ENCODE measurements at regions not wholly inside any gene's neighbourhood (a gene's known extent, or its start where the extent isn't known, plus 50 kb on each side); places are given as distances from the start of the nearest gene placed in this dataset.

DNA sequence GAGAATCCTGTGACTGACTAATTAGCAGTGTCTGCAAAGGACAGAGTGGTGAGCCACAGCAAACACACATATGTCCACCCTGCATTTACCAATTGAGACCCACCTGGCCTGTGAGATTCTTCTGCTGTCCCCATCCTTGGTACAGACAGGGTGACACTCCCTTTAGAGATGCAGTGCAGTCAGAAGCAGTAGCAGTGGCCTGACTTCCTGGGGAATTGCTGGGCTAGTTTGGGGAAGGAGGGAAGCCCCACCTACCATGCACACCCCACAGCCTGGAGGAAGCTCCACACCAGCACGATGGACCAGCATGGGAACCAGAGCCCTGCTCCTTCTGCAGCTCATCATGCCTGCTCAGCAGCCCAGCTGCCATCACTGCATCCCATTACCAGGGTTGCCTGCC lies 924.9 kb upstream of the ZNF722 start:
- in situ Hi-C loops (cut with MboI) (no loop called here), intact Hi-C loops (cut with micrococcal nuclease) (no loop called here)
- WGBS (ENCODE audit: insufficient coverage, low coverage, missing lambda C conversion rate) = 9% methylated on average over 1 of the region's 1 CpG
- Histone ChIP-seq H2AFZ (ENCODE audit: low read depth, low read length) (no peak overlapping the region), H3K36me3 (ENCODE audit: control insufficient read depth, insufficient read depth, low read length) (no peaks in the 10 kb centered on the region), H3K9me3 (replicated peaks; ENCODE audit: control insufficient read depth, insufficient read depth, low read depth, low read length) (no peaks in the 10 kb centered on the region; the same call in 1 of the 2 replicates), H3K4me2 (ENCODE audit: insufficient read depth, low read length) (no peak overlapping the region), H4K20me1 (replicated peaks; ENCODE audit: control insufficient read depth, insufficient read depth, low read length) (no peaks in the 10 kb centered on the region), H3K9ac (ENCODE audit: insufficient read depth in 1 of 2, low read depth in 2 of 2, low read length in 2 of 2) (no peak overlapping the region), H3K4me3 (no peak overlapping the region), H3K79me2 (ENCODE audit: control insufficient read depth, insufficient read depth, low read length) (no peaks in the 10 kb centered on the region), H3K27me3 (ENCODE audit: control insufficient read depth in 2 of 2, insufficient read depth in 2 of 2, low read length in 2 of 2) (no peaks in the 10 kb centered on the region), H3K4me1 (replicated peaks in 1 of 2; ENCODE audit: control insufficient read depth in 2 of 2, insufficient read depth in 2 of 2, low read length in 2 of 2) (no peaks in the 10 kb centered on the region), H3K27ac (ENCODE audit: extremely low read depth, low read depth, low read length) (no peak overlapping the region), H3K9me1 (ENCODE audit: control insufficient read depth, insufficient read depth, low read length) (no peaks in the 10 kb centered on the region)
- ChIA-PET CTCF (ENCODE audit: low intra/inter-chr PET ratio) (no interaction called here), POLR2A (no interaction called here)
- ATAC-seq (no peak), DNase-seq (ENCODE audit: extremely low read depth in 1 of 4, low spot score in 3 of 4) (no peak), FAIRE-seq (no peak)
- no peak for TF ChIP-seq RBM17 (IDR thresholded peaks at IDR 0.05; ENCODE audit: borderline replicate concordance, low read depth, low read length)
- TF ChIP-seq FOS (IDR thresholded peaks at IDR 0.05; ENCODE audit: extremely low read depth, insufficient read length) = no peak
- no peak for TF ChIP-seq MIER1 (IDR thresholded peaks at IDR 0.05; ENCODE audit: low read depth)
- TF ChIP-seq ZNF133 (CRISPR knock-in tag; IDR thresholded peaks at IDR 0.05) = no peak
- TF ChIP-seq PCBP1 (IDR thresholded peaks at IDR 0.05; ENCODE audit: low read depth, low read length, poor library complexity, severe bottlenecking) = no peak
- TF ChIP-seq TFAM (CRISPR knock-in tag; conservative IDR thresholded peaks at IDR 0.05) = no peak
- TF ChIP-seq CHD1 (IDR thresholded peaks at IDR 0.05; ENCODE audit: low read length) = no peak
- no peak for TF ChIP-seq MAFF (IDR thresholded peaks at IDR 0.05; ENCODE audit: low read length)
- no peak for TF ChIP-seq ELF1 (tag; IDR thresholded peaks at IDR 0.05)
- TF ChIP-seq SRSF9 (IDR thresholded peaks at IDR 0.05; ENCODE audit: borderline replicate concordance, low read depth, low read length) = no peak
- no peak for TF ChIP-seq FOXO4 (CRISPR knock-in tag; IDR thresholded peaks at IDR 0.05)
- TF ChIP-seq, protein P1, sequence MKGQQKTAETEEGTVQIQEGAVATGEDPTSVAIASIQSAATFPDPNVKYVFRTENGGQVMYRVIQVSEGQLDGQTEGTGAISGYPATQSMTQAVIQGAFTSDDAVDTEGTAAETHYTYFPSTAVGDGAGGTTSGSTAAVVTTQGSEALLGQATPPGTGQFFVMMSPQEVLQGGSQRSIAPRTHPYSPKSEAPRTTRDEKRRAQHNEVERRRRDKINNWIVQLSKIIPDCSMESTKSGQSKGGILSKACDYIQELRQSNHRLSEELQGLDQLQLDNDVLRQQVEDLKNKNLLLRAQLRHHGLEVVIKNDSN (CRISPR knock-in tag; IDR thresholded peaks at IDR 0.05) = no peak
- TF ChIP-seq CBFB (CRISPR knock-in tag; IDR thresholded peaks at IDR 0.05) = no peak
- no peak for TF ChIP-seq SRSF1 (IDR thresholded peaks at IDR 0.05; ENCODE audit: low read depth, low read length)
- TF ChIP-seq, protein P2, sequence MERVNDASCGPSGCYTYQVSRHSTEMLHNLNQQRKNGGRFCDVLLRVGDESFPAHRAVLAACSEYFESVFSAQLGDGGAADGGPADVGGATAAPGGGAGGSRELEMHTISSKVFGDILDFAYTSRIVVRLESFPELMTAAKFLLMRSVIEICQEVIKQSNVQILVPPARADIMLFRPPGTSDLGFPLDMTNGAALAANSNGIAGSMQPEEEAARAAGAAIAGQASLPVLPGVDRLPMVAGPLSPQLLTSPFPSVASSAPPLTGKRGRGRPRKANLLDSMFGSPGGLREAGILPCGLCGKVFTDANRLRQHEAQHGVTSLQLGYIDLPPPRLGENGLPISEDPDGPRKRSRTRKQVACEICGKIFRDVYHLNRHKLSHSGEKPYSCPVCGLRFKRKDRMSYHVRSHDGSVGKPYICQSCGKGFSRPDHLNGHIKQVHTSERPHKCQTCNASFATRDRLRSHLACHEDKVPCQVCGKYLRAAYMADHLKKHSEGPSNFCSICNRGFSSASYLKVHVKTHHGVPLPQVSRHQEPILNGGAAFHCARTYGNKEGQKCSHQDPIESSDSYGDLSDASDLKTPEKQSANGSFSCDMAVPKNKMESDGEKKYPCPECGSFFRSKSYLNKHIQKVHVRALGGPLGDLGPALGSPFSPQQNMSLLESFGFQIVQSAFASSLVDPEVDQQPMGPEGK (CRISPR knock-in tag; IDR thresholded peaks at IDR 0.05; ENCODE audit: borderline replicate concordance) = no peak
- no peak for TF ChIP-seq NFRKB (IDR thresholded peaks at IDR 0.05; ENCODE audit: low read depth)
- TF ChIP-seq ZNF134 (CRISPR knock-in tag; conservative IDR thresholded peaks at IDR 0.05) = no peak
- TF ChIP-seq ZNF561 (CRISPR knock-in tag; conservative IDR thresholded peaks at IDR 0.05) = no peak
- TF ChIP-seq NR3C1 (CRISPR knock-in tag; IDR thresholded peaks at IDR 0.05) = no peak
- no TSS peak for BruUV-seq (replicated peaks)
